ENCODE measurements at regions not wholly inside any gene's neighbourhood (a gene's known extent, or its start where the extent isn't known, plus 50 kb on each side); places are given as distances from the start of the nearest gene placed in this dataset.

- DNase-seq, result no peak
Measured at GRCh38 chr9:17894501-17895160, 315.8 kb downstream of the SH3GL2 start.

GRCh38 chr9:17900606-17901005 is 321.7 kb downstream of the SH3GL2 start:
- DNase-seq, result no peak

GRCh38 chr9:17905366-17905765 is 326.5 kb downstream of the SH3GL2 start:
- no peak for DNase-seq

GRCh38 chr9:17905781-17906175 is 326.9 kb downstream of the SH3GL2 start:
- no peak for DNase-seq

GRCh38 chr9:17906176-17906840 is 327.4 kb downstream of the SH3GL2 start:
- peak; percentile 2 for DNase-seq

GRCh38 chr9:17906841-17907778 is 328.2 kb downstream of the SH3GL2 start:
- no peak for DNase-seq

GRCh38 chr9:17907779-17908508 is 329.1 kb downstream of the SH3GL2 start:
- DNase-seq, result no peak

GRCh38 chr9:17926246-17926645 is 347.4 kb downstream of the SH3GL2 start:
- DNase-seq, result no peak

- DNase-seq, result no peak
Measured at GRCh38 chr9:17927616-17928015, 348.8 kb downstream of the SH3GL2 start.

- DNase-seq, result no peak
Measured at GRCh38 chr9:17928228-17928627, 349.4 kb downstream of the SH3GL2 start.

GRCh38 chr9:17928768-17929167 is 349.9 kb downstream of the SH3GL2 start:
- DNase-seq, result no peak

GRCh38 chr9:17929506-17929905 is 350.6 kb downstream of the SH3GL2 start:
- DNase-seq, result no peak

- DNase-seq, result no peak
Measured at GRCh38 chr9:17930071-17930470, 351.2 kb downstream of the SH3GL2 start.

GRCh38 chr9:17936365-17936764 is 357.5 kb downstream of the SH3GL2 start:
- DNase-seq, result no peak

GRCh38 chr9:17938035-17938655 is 359.3 kb downstream of the SH3GL2 start:
- DNase-seq, result no peak

GRCh38 chr9:17942498-17942897 is 363.6 kb downstream of the SH3GL2 start:
- DNase-seq, result no peak

GRCh38 chr9:17955409-17955808 is 376.5 kb downstream of the SH3GL2 start:
- no peak for DNase-seq

GRCh38 chr9:17958363-17958762 is 379.5 kb downstream of the SH3GL2 start:
- no peak for DNase-seq

- no peak for DNase-seq
Measured at GRCh38 chr9:17962747-17963146, 383.9 kb downstream of the SH3GL2 start.

GRCh38 chr9:17963498-17963897 is 384.6 kb downstream of the SH3GL2 start:
- no peak for DNase-seq

- DNase-seq, result no peak
Measured at GRCh38 chr9:17967731-17968130, 388.9 kb downstream of the SH3GL2 start.

- DNase-seq, result no peak
Measured at GRCh38 chr9:17969232-17969631, 390.4 kb downstream of the SH3GL2 start.

- no peak for DNase-seq
Measured at GRCh38 chr9:17970277-17970676, 391.4 kb downstream of the SH3GL2 start.
